CD4-positive, alpha-beta T cell (primary cell): ENCODE measurements at regions not wholly inside any gene's neighbourhood (a gene's known extent, or its start where the extent isn't known, plus 50 kb on each side); places are given as distances from the start of the nearest gene placed in this dataset.

Experiments used
- ATAC-seq: fragments of 200-7000 bp; cut with Tn5 transposase; one replicate; pipeline ENCODE4 v1.10.0; 2022; ENCODE audit warnings: mild to moderate bottlenecking; ENCODE audit not compliant: poor library complexity
- CTCF ChIA-PET: fragments of 350-600 bp; sonication (Branson Sonifier 250); formaldehyde crosslinking; loops from one replicate; lab custom pipeline; 2021; ENCODE audit warnings: antibody characterized with exemption, inconsistent platforms; lab: Charles Lee
- POLR2A ChIA-PET: fragments of 350-600 bp; sonication (Branson Sonifier 250); formaldehyde crosslinking; loops from one replicate; lab custom pipeline; 2021; ENCODE audit warnings: antibody characterized with exemption, inconsistent platforms; lab: Charles Lee
- DNase-seq, 14 experiments: peaks; one replicate each; pipeline ENCODE4 v3.0.0-alpha.2; 2013 to 2020; ENCODE audit warnings: mixed read lengths in 2 of 14
- H3K27ac ChIP-seq, 2 donors: one replicate each; pipeline versions ENCODE4 v1.5.1 to v1.7.0; 2013; ENCODE audit warnings: low read length in 2 of 2, low read depth in 1 of 2, mild to moderate bottlenecking in 1 of 2
- H3K27me3 ChIP-seq, 2 experiments: 1 replicate in 1 of 2; 2 replicates in 1 of 2; pipeline versions ENCODE4 v1.6.1 to v1.7.0; 2013; ENCODE audit warnings: low read length in 2 of 2, control low read depth in 1 of 2, mild to moderate bottlenecking in 1 of 2, moderate library complexity in 1 of 2; ENCODE audit not compliant: insufficient read depth in 2 of 2, control insufficient read depth in 1 of 2
- H3K36me3 ChIP-seq: one replicate; pipeline ENCODE4 v1.6.1; 2013; ENCODE audit warnings: low read length, control low read depth; ENCODE audit not compliant: insufficient read depth
- H3K4me1 ChIP-seq: one replicate; pipeline ENCODE4 v1.6.1; 2013; ENCODE audit warnings: low read length, control low read depth; ENCODE audit not compliant: insufficient read depth
- H3K4me3 ChIP-seq: one replicate; pipeline ENCODE4 v1.5.1; 2013; ENCODE audit warnings: mild to moderate bottlenecking, low read length, moderate library complexity
- H3K9me3 ChIP-seq, 2 experiments: 1 replicate in 1 of 2; 2 replicates in 1 of 2; pipeline versions ENCODE4 v1.6.1 to v1.7.0; 2013; ENCODE audit warnings: low read length in 2 of 2, mild to moderate bottlenecking in 2 of 2, control low read depth in 1 of 2, moderate library complexity in 1 of 2; ENCODE audit not compliant: control insufficient read depth in 1 of 2, insufficient read depth in 1 of 2
- H3K27ac Mint-ChIP-seq: one replicate; pipeline ENCODE4 v1.8.0; 2020; ENCODE audit warnings: mixed read lengths
- H3K27me3 Mint-ChIP-seq: one replicate; pipeline ENCODE4 v1.8.0; 2021; ENCODE audit warnings: mixed read lengths
- H3K36me3 Mint-ChIP-seq: one replicate; pipeline ENCODE4 v1.8.0; 2021; ENCODE audit warnings: low read depth, mixed read lengths
- H3K4me1 Mint-ChIP-seq: one replicate; pipeline ENCODE4 v1.8.0; 2021; ENCODE audit warnings: low read depth, mixed read lengths
- H3K4me3 Mint-ChIP-seq: one replicate; pipeline ENCODE4 v1.8.0; 2020; ENCODE audit warnings: mild to moderate bottlenecking, mixed read lengths
- H3K9me3 Mint-ChIP-seq: one replicate; pipeline ENCODE4 v1.8.0; 2020; ENCODE audit warnings: mixed read lengths
- CTCF ChIP-seq: fragments of 200-600 bp; IDR thresholded peaks from one replicate; pipeline ENCODE4 v1.8.0; 2022; ENCODE audit warnings: antibody characterized with exemption, mild to moderate bottlenecking
- intact Hi-C, 2 experiments: fragments of 100-400 bp; cut with DNase I in 1 of 2; cut with micrococcal nuclease in 1 of 2; formaldehyde crosslinking; loops; one replicate each; pipeline versions ENCODE4 v1.15.1 to v1.9.0; 2023 to 2025; cut with DNase I, micrococcal nuclease

GRCh38 chr5:72035831-72036230 is 71.4 kb upstream of the MAP1B start:
- DNase-seq (no peak), ATAC-seq (no peak)
- H3K4me3 ChIP-seq, result no peak overlapping the region
- Mint-ChIP-seq H3K36me3 (no peaks in the 10 kb centered on the region), H3K4me1 (no peaks in the 10 kb centered on the region), H3K9me3 (no peaks in the 10 kb centered on the region), H3K27me3 (peaks cover 52% of the 10 kb centered on the region), H3K27ac (no peak overlapping the region), H3K4me3 (no peak overlapping the region)
- intact Hi-C loops, result no loop called here
- TF ChIP-seq CTCF, result no peak
- no peaks in the 10 kb centered on the region for H3K36me3 ChIP-seq
- no peaks in the 10 kb centered on the region for H3K9me3 ChIP-seq
- CTCF ChIA-PET, result no interaction called here
- no peaks in the 10 kb centered on the region for H3K4me1 ChIP-seq
- peaks cover 0 to 4% of the 10 kb centered on the region in 2 experiments for H3K27me3 ChIP-seq
- no peak overlapping the region for H3K27ac ChIP-seq
- POLR2A ChIA-PET, result no interaction called here

- POLR2A ChIA-PET, result no interaction called here
Measured at GRCh38 chr5:72036951-72037350, 70.3 kb upstream of the MAP1B start.

GRCh38 chr5:72040513-72040912 is 66.8 kb upstream of the MAP1B start:
- TF ChIP-seq CTCF, result no peak
- ATAC-seq (no peak), DNase-seq (no peak)
- ChIA-PET POLR2A (no interaction called here), CTCF (no interaction called here)
- H3K9me3 ChIP-seq, result no peaks in the 10 kb centered on the region
- no peaks in the 10 kb centered on the region for H3K36me3 Mint-ChIP-seq
- H3K36me3 ChIP-seq, result no peaks in the 10 kb centered on the region
- H3K27ac Mint-ChIP-seq, result no peak overlapping the region
- no peak overlapping the region for H3K4me3 ChIP-seq
- intact Hi-C loops, result no loop called here
- H3K27me3 ChIP-seq, result no peaks in the 10 kb centered on the region
- no peaks in the 10 kb centered on the region for H3K4me1 ChIP-seq
- no peaks in the 10 kb centered on the region for H3K4me1 Mint-ChIP-seq
- H3K27ac ChIP-seq, result no peak overlapping the region
- no peak overlapping the region for H3K4me3 Mint-ChIP-seq
- H3K27me3 Mint-ChIP-seq, result peaks cover 50% of the 10 kb centered on the region
- H3K9me3 Mint-ChIP-seq, result no peaks in the 10 kb centered on the region

More at GRCh38 chr5:72036951-72037350, 70.3 kb upstream of the MAP1B start:
- Mint-ChIP-seq H3K4me3 (no peak overlapping the region), H3K27ac (no peak overlapping the region), H3K36me3 (no peaks in the 10 kb centered on the region), H3K9me3 (no peaks in the 10 kb centered on the region), H3K27me3 (peaks cover 50% of the 10 kb centered on the region), H3K4me1 (no peaks in the 10 kb centered on the region)
- ATAC-seq, result no peak
- Histone ChIP-seq H3K9me3 (no peaks in the 10 kb centered on the region), H3K36me3 (no peaks in the 10 kb centered on the region), H3K27me3 (peaks cover 0 to 4% of the 10 kb centered on the region in 2 experiments), H3K27ac (no peak overlapping the region), H3K4me1 (no peaks in the 10 kb centered on the region), H3K4me3 (no peak overlapping the region)
- no peak for DNase-seq
- CTCF ChIA-PET, result no interaction called here
- no peak for TF ChIP-seq CTCF
- intact Hi-C loops, result no loop called here
